ENCODE measurements at regions not wholly inside any gene's neighbourhood (a gene's known extent, or its start where the extent isn't known, plus 50 kb on each side); places are given as distances from the start of the nearest gene placed in this dataset.

DNA sequence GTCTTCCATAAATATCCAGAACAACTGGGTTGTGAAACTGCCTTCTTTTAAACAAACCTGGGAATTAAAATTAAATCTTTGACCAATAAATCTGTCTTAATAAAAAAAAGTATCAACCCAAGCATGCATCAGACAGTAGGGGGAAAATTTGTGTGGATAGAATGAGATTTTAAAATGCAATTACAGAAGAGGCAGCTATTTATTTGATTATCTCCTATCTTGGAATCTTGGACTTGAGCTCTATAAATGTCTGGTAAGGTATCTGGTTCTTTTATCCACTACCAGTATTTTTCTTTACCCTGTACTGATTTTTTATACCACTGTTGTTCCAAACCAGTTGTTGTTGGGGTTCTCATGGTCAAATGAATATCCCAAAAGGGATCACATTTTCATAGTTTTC lies 157.6 kb upstream of the VEPH1 start:
- no peaks in the 10 kb centered on the region for H3K4me1 ChIP-seq
- TF ChIP-seq POLR2A (IDR thresholded peaks at IDR 0.05), result no peak
- TF ChIP-seq, protein P1, sequence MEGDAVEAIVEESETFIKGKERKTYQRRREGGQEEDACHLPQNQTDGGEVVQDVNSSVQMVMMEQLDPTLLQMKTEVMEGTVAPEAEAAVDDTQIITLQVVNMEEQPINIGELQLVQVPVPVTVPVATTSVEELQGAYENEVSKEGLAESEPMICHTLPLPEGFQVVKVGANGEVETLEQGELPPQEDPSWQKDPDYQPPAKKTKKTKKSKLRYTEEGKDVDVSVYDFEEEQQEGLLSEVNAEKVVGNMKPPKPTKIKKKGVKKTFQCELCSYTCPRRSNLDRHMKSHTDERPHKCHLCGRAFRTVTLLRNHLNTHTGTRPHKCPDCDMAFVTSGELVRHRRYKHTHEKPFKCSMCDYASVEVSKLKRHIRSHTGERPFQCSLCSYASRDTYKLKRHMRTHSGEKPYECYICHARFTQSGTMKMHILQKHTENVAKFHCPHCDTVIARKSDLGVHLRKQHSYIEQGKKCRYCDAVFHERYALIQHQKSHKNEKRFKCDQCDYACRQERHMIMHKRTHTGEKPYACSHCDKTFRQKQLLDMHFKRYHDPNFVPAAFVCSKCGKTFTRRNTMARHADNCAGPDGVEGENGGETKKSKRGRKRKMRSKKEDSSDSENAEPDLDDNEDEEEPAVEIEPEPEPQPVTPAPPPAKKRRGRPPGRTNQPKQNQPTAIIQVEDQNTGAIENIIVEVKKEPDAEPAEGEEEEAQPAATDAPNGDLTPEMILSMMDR (IDR thresholded peaks at IDR 0.05), result no peak

DNA sequence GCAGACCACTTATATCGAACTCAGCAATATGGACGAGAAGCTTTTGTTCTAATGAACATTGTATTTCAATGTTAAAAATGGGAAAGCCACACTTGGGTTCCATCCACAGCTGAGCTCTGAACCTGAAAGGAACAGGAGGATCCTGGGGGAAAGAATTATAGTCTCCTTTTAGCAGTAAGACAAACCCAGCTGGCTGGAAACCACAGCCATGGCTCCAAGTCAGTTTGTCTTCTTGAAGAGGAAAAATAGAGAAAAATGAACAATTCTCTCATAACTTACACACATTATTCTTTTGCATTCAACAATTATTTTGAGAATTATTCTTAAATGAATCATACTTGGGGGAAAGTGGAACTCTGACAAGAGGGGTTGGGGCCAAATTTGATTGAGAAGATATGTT lies 149.2 kb upstream of the VEPH1 start:
- Histone ChIP-seq H3K36me3 (no peaks in the 10 kb centered on the region), H3K27me3 (no peaks in the 10 kb centered on the region), H3K27ac (no peak overlapping the region), H3K4me3 (no peak overlapping the region), H3K4me1 (no peaks in the 10 kb centered on the region), H3K9me3 (no peaks in the 10 kb centered on the region)
- TF ChIP-seq, protein P1 (IDR thresholded peaks at IDR 0.05), result no peak
- TF ChIP-seq POLR2A (IDR thresholded peaks at IDR 0.05), result no peak
- no peak for DNase-seq

More for the DNA sequence above, 157.6 kb upstream of the VEPH1 start:
- H3K27ac ChIP-seq, result no peak overlapping the region
- H3K27me3 ChIP-seq, result no peaks in the 10 kb centered on the region
- no peaks in the 10 kb centered on the region for H3K36me3 ChIP-seq
- DNase-seq, result no peak
- H3K9me3 ChIP-seq, result no peaks in the 10 kb centered on the region
- H3K4me3 ChIP-seq, result no peak overlapping the region

DNA sequence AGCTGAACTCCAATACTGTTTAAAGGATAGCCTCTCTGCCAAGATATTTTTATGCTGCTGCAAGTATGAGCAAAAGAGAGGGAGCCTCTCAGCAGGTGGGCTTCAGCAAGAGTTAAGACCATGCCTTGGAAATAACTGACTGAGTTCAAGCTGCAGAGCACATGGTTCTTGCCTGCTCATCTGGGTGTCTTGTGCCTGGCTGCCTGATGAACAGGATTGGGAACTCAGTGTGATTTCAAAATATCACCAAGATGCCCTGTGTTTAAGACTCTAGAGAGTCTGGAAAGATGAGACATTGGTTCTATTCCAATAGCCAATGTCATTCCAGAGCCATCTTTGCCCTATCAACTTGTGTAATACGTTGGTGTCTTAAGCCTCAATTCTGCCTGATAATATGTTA lies 147.5 kb upstream of the VEPH1 start:
- H3K9me3 ChIP-seq, result no peaks in the 10 kb centered on the region
- TF ChIP-seq, protein P1 (IDR thresholded peaks at IDR 0.05), result no peak
- TF ChIP-seq POLR2A (IDR thresholded peaks at IDR 0.05), result no peak
- no peaks in the 10 kb centered on the region for H3K36me3 ChIP-seq
- no peaks in the 10 kb centered on the region for H3K27me3 ChIP-seq
- DNase-seq, result no peak
- no peaks in the 10 kb centered on the region for H3K4me1 ChIP-seq
- no peak overlapping the region for H3K4me3 ChIP-seq
- H3K27ac ChIP-seq, result no peak overlapping the region

DNA sequence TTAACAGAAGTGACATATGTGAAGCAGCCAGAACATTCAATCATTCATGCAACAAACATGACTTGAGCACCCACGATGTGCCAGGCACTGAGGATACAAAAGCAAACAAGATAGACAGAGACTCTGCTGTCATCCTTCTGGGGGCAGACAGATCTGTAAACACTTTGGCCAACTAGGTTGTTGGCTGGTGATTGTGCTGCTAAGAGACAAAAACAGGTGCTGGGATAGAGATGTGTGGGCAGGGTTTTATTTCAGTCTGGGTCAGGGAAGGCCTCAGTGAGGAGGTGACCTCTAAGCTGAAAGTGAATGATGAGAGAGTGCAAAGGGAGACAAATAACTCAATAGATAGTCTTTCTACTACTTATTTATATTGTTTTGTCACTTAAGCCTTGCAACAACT lies 147.0 kb upstream of the VEPH1 start:
- no peaks in the 10 kb centered on the region for H3K36me3 ChIP-seq
- H3K4me3 ChIP-seq, result no peak overlapping the region
- no peaks in the 10 kb centered on the region for H3K9me3 ChIP-seq
- TF ChIP-seq POLR2A (IDR thresholded peaks at IDR 0.05), result no peak
- TF ChIP-seq, protein P1 (IDR thresholded peaks at IDR 0.05), result no peak
- H3K27me3 ChIP-seq, result no peaks in the 10 kb centered on the region
- H3K27ac ChIP-seq, result no peak overlapping the region
- no peaks in the 10 kb centered on the region for H3K4me1 ChIP-seq
- no peak for DNase-seq

DNA sequence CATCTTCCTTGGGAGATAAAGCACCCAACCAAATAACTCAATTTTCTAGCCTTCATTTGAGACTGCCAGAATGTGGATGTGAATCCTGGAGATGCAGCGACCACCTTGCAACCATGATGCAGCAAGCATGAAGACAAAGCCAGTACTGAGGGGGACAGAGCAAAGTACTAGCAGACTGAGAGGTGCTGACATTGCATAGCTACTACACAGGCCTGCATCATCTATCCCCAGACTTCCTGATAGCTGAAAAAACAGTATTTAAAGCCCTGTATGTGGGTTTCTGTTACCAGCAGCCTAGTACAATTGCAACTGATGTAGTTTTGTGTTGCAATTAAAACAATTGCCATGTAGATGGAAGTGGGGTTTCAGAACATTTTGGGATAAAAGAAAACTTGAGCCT lies 146.3 kb upstream of the VEPH1 start:
- Histone ChIP-seq H3K4me3 (no peak overlapping the region), H3K27me3 (no peaks in the 10 kb centered on the region), H3K9me3 (no peaks in the 10 kb centered on the region), H3K36me3 (no peaks in the 10 kb centered on the region), H3K27ac (no peak overlapping the region), H3K4me1 (no peaks in the 10 kb centered on the region)
- TF ChIP-seq, protein P1 (IDR thresholded peaks at IDR 0.05), result no peak
- TF ChIP-seq POLR2A (IDR thresholded peaks at IDR 0.05), result no peak
- DNase-seq, result no peak

DNA sequence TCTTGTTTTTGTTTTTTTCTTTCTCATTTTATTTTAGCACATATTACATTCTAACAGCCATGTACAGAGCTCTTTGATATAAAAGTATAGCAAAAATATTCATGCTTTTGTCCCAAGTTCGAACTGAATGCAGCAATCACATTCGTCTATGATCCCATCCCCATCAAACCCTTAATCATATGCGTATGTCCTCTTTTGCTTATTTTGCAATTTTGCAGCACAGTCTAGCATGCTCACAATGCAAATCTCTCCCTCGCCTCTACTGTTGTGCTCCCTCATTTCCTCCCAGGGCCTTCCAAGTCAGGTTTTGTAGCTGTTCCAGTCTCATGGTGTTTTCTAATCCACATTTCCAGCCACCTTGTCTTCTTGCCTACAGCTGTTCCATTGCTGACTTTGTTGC lies 144.6 kb upstream of the VEPH1 start:
- DNase-seq, result no peak
- Histone ChIP-seq H3K9me3 (no peaks in the 10 kb centered on the region), H3K27me3 (no peaks in the 10 kb centered on the region), H3K36me3 (no peaks in the 10 kb centered on the region), H3K4me1 (no peaks in the 10 kb centered on the region), H3K27ac (no peak overlapping the region), H3K4me3 (no peak overlapping the region)
- TF ChIP-seq, protein P1 (IDR thresholded peaks at IDR 0.05), result no peak
- TF ChIP-seq POLR2A (IDR thresholded peaks at IDR 0.05), result no peak

All from Peyer's patch (tissue), 4 donors.